Body of pancreas (tissue), 4 donors: ENCODE measurements at regions not wholly inside any gene's neighbourhood (a gene's known extent, or its start where the extent isn't known, plus 50 kb on each side); places are given as distances from the start of the nearest gene placed in this dataset.

Experiments
- ATAC-seq: fragments of 150-250 bp; one replicate; pipeline ENCODE4 v1.9.1; 2016
- DNase-seq, 4 donors: peaks; one replicate each; pipeline ENCODE4 v3.0.0-alpha.2; 2019
- H3K27ac ChIP-seq, 4 donors: fragments of 200-600 bp; sonication (generic); 1 replicate in 3 of 4; 2 replicates in 1 of 4; pipeline versions ENCODE4 v1.5.1 to v1.6.1; 2016 to 2019; ENCODE audit warnings: mild to moderate bottlenecking in 1 of 4, mixed read lengths in 1 of 4, moderate library complexity in 1 of 4
- H3K27me3 ChIP-seq, 2 donors: fragments of 200-600 bp; sonication (generic); one replicate each; pipeline ENCODE4 v1.6.0; 2016; ENCODE audit warnings: mild to moderate bottlenecking in 1 of 2
- H3K36me3 ChIP-seq, 2 donors: fragments of 200-600 bp; sonication (generic); replicated peaks in 1 of 2; 2 replicates each; pipeline ENCODE4 v1.5.1; 2016; ENCODE audit warnings: low read depth in 2 of 2; ENCODE audit not compliant: insufficient read depth in 1 of 2
- H3K4me1 ChIP-seq: fragments of 200-600 bp; sonication (generic); one replicate; pipeline ENCODE4 v1.6.0; 2016
- H3K4me3 ChIP-seq, 2 donors: fragments of 200-600 bp; sonication (generic); 1 replicate in 1 of 2; 2 replicates in 1 of 2; pipeline ENCODE4 v1.5.1; 2016 to 2019
- H3K9me3 ChIP-seq, 3 donors: fragments of 200-600 bp; sonication (generic); 1 replicate in 2 of 3; 2 replicates in 1 of 3; pipeline ENCODE4 v1.5.1; 2016
- POLR2A ChIP-seq, 3 donors: fragments of 450-650 bp; IDR thresholded peaks; one replicate each; pipeline ENCODE4 v1.6.1; 2016; ENCODE audit warnings: antibody characterized with exemption in 3 of 3, mild to moderate bottlenecking in 2 of 3
- WGBS, 2 donors: methylation state at CpG; one replicate each; pipeline ENCODE4 v1.1.5; 2017; 5-methylcytosine and 5-hydroxymethylcytosine counted together
- intact Hi-C: fragments of 100-400 bp; cut with DNase I; formaldehyde crosslinking; loops from one replicate; pipeline ENCODE4 v1.15.1; 2023
- TF ChIP-seq, protein P1 (sequence below), 7 experiments: fragments of 450-650 bp in 4 of 7; fragments of 200-600 bp in 3 of 7; sonication (generic) in 3 of 7; IDR thresholded peaks; one replicate each; pipeline ENCODE4 v1.5.1; 2016 to 2019; ENCODE audit warnings: antibody characterized with exemption in 7 of 7

DNA sequence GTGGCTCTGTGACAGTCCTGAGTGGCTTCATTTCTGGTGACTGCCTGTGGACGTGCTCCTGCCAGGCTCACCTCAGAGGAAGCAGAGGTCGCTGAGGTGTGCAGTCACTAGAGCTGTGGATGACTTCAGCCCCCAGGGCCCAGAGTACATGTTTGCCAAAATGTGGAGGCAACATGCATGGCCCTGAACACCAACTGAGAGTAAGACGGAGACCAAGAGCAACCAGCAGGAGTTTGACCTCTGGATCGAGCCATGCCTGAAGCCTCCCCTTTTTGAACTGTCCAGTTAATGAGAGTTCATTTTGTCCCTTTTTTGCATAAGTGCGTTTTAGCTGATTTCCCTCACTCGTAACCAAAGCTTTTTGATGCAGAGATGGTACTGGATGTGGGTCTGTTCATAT lies 184.9 kb downstream of the RTP5 start:
- H3K27me3 ChIP-seq = no peaks in the 10 kb centered on the region
- no peaks in the 10 kb centered on the region for H3K4me1 ChIP-seq
- 80 to 88% methylated on average over 5 to 6 of the region's 6 CpGs for WGBS, 2 donors
- TF ChIP-seq POLR2A (IDR thresholded peaks at IDR 0.05) = no peak
- TF ChIP-seq, protein P1, sequence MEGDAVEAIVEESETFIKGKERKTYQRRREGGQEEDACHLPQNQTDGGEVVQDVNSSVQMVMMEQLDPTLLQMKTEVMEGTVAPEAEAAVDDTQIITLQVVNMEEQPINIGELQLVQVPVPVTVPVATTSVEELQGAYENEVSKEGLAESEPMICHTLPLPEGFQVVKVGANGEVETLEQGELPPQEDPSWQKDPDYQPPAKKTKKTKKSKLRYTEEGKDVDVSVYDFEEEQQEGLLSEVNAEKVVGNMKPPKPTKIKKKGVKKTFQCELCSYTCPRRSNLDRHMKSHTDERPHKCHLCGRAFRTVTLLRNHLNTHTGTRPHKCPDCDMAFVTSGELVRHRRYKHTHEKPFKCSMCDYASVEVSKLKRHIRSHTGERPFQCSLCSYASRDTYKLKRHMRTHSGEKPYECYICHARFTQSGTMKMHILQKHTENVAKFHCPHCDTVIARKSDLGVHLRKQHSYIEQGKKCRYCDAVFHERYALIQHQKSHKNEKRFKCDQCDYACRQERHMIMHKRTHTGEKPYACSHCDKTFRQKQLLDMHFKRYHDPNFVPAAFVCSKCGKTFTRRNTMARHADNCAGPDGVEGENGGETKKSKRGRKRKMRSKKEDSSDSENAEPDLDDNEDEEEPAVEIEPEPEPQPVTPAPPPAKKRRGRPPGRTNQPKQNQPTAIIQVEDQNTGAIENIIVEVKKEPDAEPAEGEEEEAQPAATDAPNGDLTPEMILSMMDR (IDR thresholded peaks at IDR 0.05) = no peak
- no peak overlapping the region for H3K4me3 ChIP-seq
- no peak for ATAC-seq
- intact Hi-C loops = no loop called here
- H3K27ac ChIP-seq = no peak overlapping the region
- H3K9me3 ChIP-seq = no peaks in the 10 kb centered on the region
- H3K36me3 ChIP-seq = no peaks in the 10 kb centered on the region
- no peak for DNase-seq

DNA sequence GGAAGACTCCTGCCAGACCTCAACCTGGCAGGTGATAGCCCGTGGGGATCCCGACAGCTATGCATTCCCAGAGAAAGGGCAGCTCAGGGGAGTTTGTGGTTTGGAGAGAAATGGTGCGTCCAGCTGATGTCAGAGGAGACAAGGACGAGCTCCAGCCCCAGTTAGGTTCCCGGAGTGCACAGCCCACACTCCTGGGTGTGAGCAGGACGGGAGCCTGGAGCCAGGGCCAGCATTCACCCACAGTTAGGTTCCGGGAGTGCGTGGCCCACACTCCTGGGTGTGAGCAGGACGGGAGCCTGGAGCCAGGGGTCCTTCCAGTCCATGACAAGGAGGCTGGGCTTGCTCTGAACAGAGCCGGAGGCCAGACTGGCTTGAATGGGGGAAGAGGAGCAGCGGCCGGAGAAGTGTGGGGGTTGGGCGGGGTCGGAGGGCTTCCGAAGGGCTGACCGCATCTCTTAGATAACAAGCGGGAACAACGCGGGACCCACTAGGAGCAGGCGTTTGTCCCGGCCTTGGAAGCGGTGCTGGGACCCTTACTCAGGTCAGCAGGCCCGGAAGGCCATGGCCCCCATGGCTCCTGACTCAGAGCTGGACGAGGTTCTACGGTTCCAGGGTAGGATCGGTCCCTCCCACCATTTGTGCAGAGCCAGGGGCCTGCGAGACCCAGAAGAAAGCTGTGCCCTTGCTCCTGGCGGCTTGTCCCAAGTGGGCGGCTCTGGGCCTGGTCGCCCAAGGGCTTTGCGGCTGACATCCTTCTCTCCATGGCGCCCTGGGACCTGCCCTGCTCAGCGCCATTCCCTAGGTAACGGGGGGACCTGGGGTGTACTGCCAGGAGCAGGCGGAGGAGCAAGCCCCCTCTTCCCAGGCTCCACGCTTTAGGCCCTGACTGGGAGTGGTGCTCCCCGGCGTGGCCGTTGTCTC lies 185.6 kb downstream of the RTP5 start:
- ATAC-seq = no peak
- DNase-seq = no peak

DNA sequence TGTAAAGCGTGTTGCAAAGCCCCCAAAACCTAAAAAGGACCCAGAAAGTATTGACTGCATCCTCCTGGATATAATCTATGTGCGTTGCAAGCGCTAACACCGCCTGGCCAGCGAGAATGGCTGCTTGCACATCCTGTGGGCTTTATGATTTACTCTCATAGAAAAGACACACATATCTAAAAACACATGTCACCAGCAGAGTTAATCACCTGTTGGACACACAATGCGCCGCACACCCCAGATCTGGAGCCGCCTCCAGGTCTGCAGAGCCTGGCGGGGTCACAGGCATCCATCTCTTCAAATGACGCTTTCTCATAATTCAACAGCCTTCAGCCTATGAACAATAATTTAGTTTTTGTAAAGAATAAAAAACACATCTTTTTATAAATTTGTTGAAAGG lies 186.5 kb downstream of the RTP5 start:
- H3K27me3 ChIP-seq = no peaks in the 10 kb centered on the region
- intact Hi-C loops = no loop called here

More for the DNA sequence above, 185.6 kb downstream of the RTP5 start:
- Histone ChIP-seq H3K36me3 (no peaks in the 10 kb centered on the region), H3K27me3 (no peaks in the 10 kb centered on the region), H3K4me1 (no peaks in the 10 kb centered on the region), H3K4me3 (no peak overlapping the region), H3K27ac (no peak overlapping the region), H3K9me3 (no peaks in the 10 kb centered on the region)
- intact Hi-C loops = no loop called here
- WGBS, 2 donors = 89 to 90% methylated on average over 25 to 38 of the region's 39 CpGs
- TF ChIP-seq POLR2A (IDR thresholded peaks at IDR 0.05) = no peak
- TF ChIP-seq, protein P1 (IDR thresholded peaks at IDR 0.05) = no peak

DNA sequence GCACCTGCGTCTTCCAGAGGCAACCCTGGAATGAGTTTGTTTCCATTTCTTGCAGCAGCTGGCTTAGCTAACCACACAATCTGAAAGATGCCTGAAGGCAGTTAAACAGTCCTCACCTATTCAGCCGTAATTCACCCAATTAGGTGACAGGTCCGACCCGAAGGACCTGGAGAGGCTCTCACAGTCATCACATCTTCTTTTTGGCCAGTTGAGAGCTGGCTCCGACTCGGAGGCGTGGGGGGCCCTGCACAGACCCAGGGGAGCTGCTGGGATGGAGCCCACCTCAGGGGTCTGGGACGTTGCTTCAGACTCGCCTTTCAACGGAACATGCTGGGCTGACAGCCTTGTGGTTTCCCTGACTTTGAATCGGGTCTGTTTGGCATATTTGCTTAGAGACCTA lies 187.3 kb downstream of the RTP5 start:
- Histone ChIP-seq H3K4me1 (no peaks in the 10 kb centered on the region), H3K4me3 (no peak overlapping the region), H3K36me3 (no peaks in the 10 kb centered on the region), H3K9me3 (no peaks in the 10 kb centered on the region), H3K27ac (no peak overlapping the region), H3K27me3 (no peaks in the 10 kb centered on the region)
- no peak for DNase-seq
- 61 to 77% methylated on average over 8 to 11 of the region's 11 CpGs for WGBS, 2 donors
- intact Hi-C loops = no loop called here
- no peak for TF ChIP-seq POLR2A (IDR thresholded peaks at IDR 0.05)
- TF ChIP-seq, protein P1 (IDR thresholded peaks at IDR 0.05) = no peak
- no peak for ATAC-seq

More for the DNA sequence above, 186.5 kb downstream of the RTP5 start:
- Histone ChIP-seq H3K27ac (no peak overlapping the region), H3K9me3 (no peaks in the 10 kb centered on the region), H3K4me1 (no peaks in the 10 kb centered on the region), H3K36me3 (no peaks in the 10 kb centered on the region), H3K4me3 (no peak overlapping the region)
- WGBS, 2 donors = 86 to 87% methylated on average over 10 of the region's 10 CpGs
- DNase-seq (no peak), ATAC-seq (no peak)
- TF ChIP-seq, protein P1 (IDR thresholded peaks at IDR 0.05) = no peak
- no peak for TF ChIP-seq POLR2A (IDR thresholded peaks at IDR 0.05)
